Vagina (tissue), 2 donors: ENCODE measurements at regions not wholly inside any gene's neighbourhood (a gene's known extent, or its start where the extent isn't known, plus 50 kb on each side); places are given as distances from the start of the nearest gene placed in this dataset.

Source experiments
- CTCF ChIP-seq, 3 experiments: fragments of 450-650 bp in 2 of 3; fragments of 200-600 bp in 1 of 3; sonication (generic) in 1 of 3; IDR thresholded peaks; one replicate each; pipeline ENCODE4 v1.5.1; 2017 to 2019; ENCODE audit warnings: antibody characterized with exemption in 3 of 3, mild to moderate bottlenecking in 2 of 3, moderate library complexity in 2 of 3
- POLR2A ChIP-seq, 2 donors: fragments of 450-650 bp; IDR thresholded peaks; one replicate each; pipeline ENCODE4 v1.6.1; 2017; ENCODE audit warnings: antibody characterized with exemption in 2 of 2, mild to moderate bottlenecking in 2 of 2, moderate library complexity in 2 of 2
- POLR2AphosphoS5 ChIP-seq, 2 donors: sonication (generic); formaldehyde crosslinking; IDR thresholded peaks; one replicate each; pipeline ENCODE4 v1.9.0; 2017; ENCODE audit warnings: antibody characterized with exemption in 2 of 2, mild to moderate bottlenecking in 2 of 2, low read depth in 1 of 2; ENCODE audit not compliant: insufficient read depth in 1 of 2

- TF ChIP-seq CTCF (IDR thresholded peaks at IDR 0.05) (no peak), POLR2A (IDR thresholded peaks at IDR 0.05) (no peak), POLR2AphosphoS5 (IDR thresholded peaks at IDR 0.05; ENCODE audit: insufficient read depth in 1 of 2, low read depth in 1 of 2) (no peak)
Measured at GRCh38 chr12:41835556-41835955, 309.1 kb downstream of the GXYLT1 start.
